HCT116 (cell line): ENCODE measurements at regions not wholly inside any gene's neighbourhood (a gene's known extent, or its start where the extent isn't known, plus 50 kb on each side); places are given as distances from the start of the nearest gene placed in this dataset.

Experiments
- ATAC-seq: fragments of 200-7000 bp; cut with Tn5 transposase; 2 replicates; pipeline ENCODE4 v1.9.1; 2020; ENCODE audit warnings: mild to moderate bottlenecking, moderate library complexity
- BruUV-seq: library from RNA; stranded (reverse); fragments of 400-500 nt; replicated peaks from 2 replicates; lab custom pipeline; 2021; lab: Mats Ljungman, UMichigan
- CTCF ChIA-PET: fragments of 300-600 bp; sonication (Branson Sonifier 250); formaldehyde crosslinking; loops from one replicate; lab custom pipeline; 2021; ENCODE audit warnings: antibody characterized with exemption; lab: Charles Lee
- POLR2A ChIA-PET: fragments of 300-600, 350-600 bp; sonication (Branson Sonifier 250); formaldehyde crosslinking; loops from one replicate; lab custom pipeline; 2021; ENCODE audit warnings: antibody characterized with exemption; lab: Charles Lee
- RAD21 ChIA-PET, 2 experiments: fragments of 300-600 bp; sonication (Branson Sonifier 250); formaldehyde crosslinking; loops; one replicate each; lab custom pipeline; 2023; ENCODE audit warnings: low total read pairs in 2 of 2; ENCODE audit not compliant: uncharacterized antibody in 2 of 2, unreplicated experiment in 2 of 2, low non-redundant PET in 1 of 2; lab: Charles Lee
- DNase-seq: peaks from one replicate; pipeline ENCODE4 v3.0.0-alpha.2; 2010; ENCODE audit warnings: low read depth, low spot score
- H2AFZ ChIP-seq: fragments of 200-600 bp; shearing (Covaris generic), sonication (generic); 2 replicates; pipeline ENCODE4 v1.6.1; 2017; ENCODE audit warnings: low read depth, mixed run types, mixed read lengths, antibody characterized with exemption, low read length; ENCODE audit not compliant: poor library complexity, severe bottlenecking
- H3K27ac ChIP-seq: 2 replicates; pipeline ENCODE4 v1.5.1; 2012; ENCODE audit warnings: low read depth, low read length
- H3K27me3 ChIP-seq: fragments of 200-600 bp; sonication (generic); 2 replicates; pipeline ENCODE4 v1.6.1; 2016; ENCODE audit warnings: mixed run types, low read length, mixed read lengths; ENCODE audit not compliant: insufficient read depth
- H3K36me3 ChIP-seq, 2 experiments: fragments of 200-500 bp in 1 of 2; fragments of 200-600 bp in 1 of 2; sonication (Bioruptor generic) in 1 of 2; sonication (generic) in 1 of 2; 2 replicates each; pipeline versions ENCODE4 v1.5.1 to v1.6.1; 2014 to 2016; ENCODE audit warnings: low read length in 2 of 2, inconsistent platforms in 1 of 2, mixed read lengths in 1 of 2, mixed run types in 1 of 2; ENCODE audit not compliant: insufficient read depth in 2 of 2, control insufficient read depth in 1 of 2
- H3K4me1 ChIP-seq, 2 experiments: fragments of 200-600 bp in 1 of 2; sonication (generic) in 1 of 2; 2 replicates each; pipeline versions ENCODE4 v1.5.1 to v1.6.1; 2012 to 2017; ENCODE audit warnings: low read length in 2 of 2, inconsistent platforms in 1 of 2, mild to moderate bottlenecking in 1 of 2, mixed read lengths in 1 of 2, mixed run types in 1 of 2, moderate library complexity in 1 of 2; ENCODE audit not compliant: insufficient read depth in 2 of 2, control insufficient read depth in 1 of 2
- H3K4me2 ChIP-seq: fragments of 200-600 bp; sonication (generic); 2 replicates; pipeline ENCODE4 v1.6.1; 2017; ENCODE audit warnings: mixed run types, low read length, mixed read lengths
- H3K4me3 ChIP-seq, 2 experiments: fragments of 200-600 bp in 1 of 2; sonication (generic) in 1 of 2; replicated peaks in 1 of 2; 2 replicates each; pipeline ENCODE4 v1.5.1; 2011 to 2016; ENCODE audit warnings: low read length in 2 of 2, control low read depth in 1 of 2, low read depth in 1 of 2, mild to moderate bottlenecking in 1 of 2, mixed read lengths in 1 of 2, mixed run types in 1 of 2
- H3K79me2 ChIP-seq: fragments of 200-600 bp; sonication (generic); 2 replicates; pipeline ENCODE4 v1.6.1; 2017; ENCODE audit warnings: mild to moderate bottlenecking, mixed run types, low read length, moderate library complexity, mixed read lengths; ENCODE audit not compliant: insufficient read depth
- H3K9ac ChIP-seq: fragments of 200-600 bp; sonication (generic); 2 replicates; pipeline ENCODE4 v1.6.1; 2016; ENCODE audit warnings: low read length, mixed read lengths
- H3K9me2 ChIP-seq: fragments of 200-600 bp; sonication (generic), shearing (Covaris generic); 2 replicates; pipeline ENCODE4 v1.6.1; 2017; ENCODE audit warnings: mixed run types, mild to moderate bottlenecking, moderate library complexity; ENCODE audit not compliant: insufficient read depth
- H3K9me3 ChIP-seq, 2 experiments: fragments of 200-500 bp in 1 of 2; fragments of 200-600 bp in 1 of 2; sonication (Bioruptor generic) in 1 of 2; sonication (generic) in 1 of 2; 2 replicates each; pipeline ENCODE4 v1.6.1; 2014 to 2017; ENCODE audit warnings: low read length in 2 of 2, mixed read lengths in 2 of 2, inconsistent platforms in 1 of 2, low read depth in 1 of 2, mild to moderate bottlenecking in 1 of 2, mixed run types in 1 of 2, moderate library complexity in 1 of 2; ENCODE audit not compliant: control insufficient read depth in 1 of 2, insufficient read depth in 1 of 2
- H4K20me1 ChIP-seq: fragments of 200-600 bp; sonication (generic), shearing (Covaris generic); 2 replicates; pipeline ENCODE4 v1.6.1; 2017; ENCODE audit warnings: mixed run types, mild to moderate bottlenecking, moderate library complexity; ENCODE audit not compliant: insufficient read depth
- EGR1 ChIP-seq: IDR thresholded peaks from 2 replicates; pipeline ENCODE4 v1.6.1; 2012; ENCODE audit warnings: low read depth
- RAD21 ChIP-seq: IDR thresholded peaks from 2 replicates; pipeline ENCODE4 v1.6.1; 2012; ENCODE audit warnings: low read depth, mild to moderate bottlenecking
- TCF7L2 ChIP-seq: IDR thresholded peaks from 2 replicates; pipeline ENCODE4 v1.7.0; 2011; ENCODE audit warnings: borderline replicate concordance, inconsistent platforms; ENCODE audit not compliant: insufficient read depth, insufficient read length; ENCODE audit errors: extremely low read depth
- ZFX ChIP-seq: fragments of 450-650 bp; IDR thresholded peaks from 2 replicates; pipeline ENCODE4 v1.6.1; 2017
- intact Hi-C: fragments of 100-400 bp; cut with micrococcal nuclease; formaldehyde crosslinking; loops from 2 replicates; pipeline ENCODE4 v1.10.0; 2022
- TF ChIP-seq, protein P1 (sequence below), 3 experiments: fragments of 200-600 bp in 1 of 3; sonication (generic) in 1 of 3; IDR thresholded peaks in 2 of 3; conservative IDR thresholded peaks in 1 of 3; 2 replicates each; pipeline ENCODE4 v1.5.1; 2012 to 2017; ENCODE audit warnings: low read depth in 2 of 3, low read length in 2 of 3, antibody characterized with exemption in 1 of 3, borderline replicate concordance in 1 of 3, control low read depth in 1 of 3, mild to moderate bottlenecking in 1 of 3, mixed read lengths in 1 of 3, mixed run types in 1 of 3, moderate library complexity in 1 of 3; ENCODE audit not compliant: insufficient read depth in 1 of 3

DNA sequence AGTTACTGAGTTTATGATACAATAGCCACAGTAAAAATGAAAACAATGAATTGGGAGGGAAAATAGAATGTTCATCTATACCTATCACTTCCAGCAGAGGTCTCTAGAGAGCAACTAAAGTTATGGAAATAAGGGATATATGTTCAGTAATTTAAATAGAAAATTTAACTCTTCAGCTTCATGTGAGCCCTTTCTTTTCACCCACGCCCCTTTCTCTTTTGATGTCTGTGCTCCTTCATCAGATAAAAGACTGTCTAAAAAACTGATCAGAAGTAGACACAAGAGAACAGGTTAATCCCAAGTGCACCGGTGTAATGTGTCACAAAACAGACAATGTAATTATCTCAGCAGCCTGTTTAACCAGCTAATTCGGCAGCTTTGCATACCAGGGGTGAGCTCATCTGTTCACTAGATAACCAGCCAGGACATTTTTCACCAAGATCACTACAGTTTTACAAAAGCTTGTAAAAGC lies 238.5 kb upstream of the ERBB4 start:
- ChIA-PET CTCF (interaction anchor here (0.7 to 1.8 kb wide), 3 partner anchors 27 to 377 kb away, joined by 3 to 12 read pairs (median 10); no protein-coding TSS in a partner anchor), RAD21 (no interaction called here), POLR2A (no interaction called here)
- no peak overlapping the region for H3K4me2 ChIP-seq
- H2AFZ ChIP-seq = peak overlapping the region; percentile 91
- no peaks in the 10 kb centered on the region for H3K4me1 ChIP-seq
- H4K20me1 ChIP-seq = no peaks in the 10 kb centered on the region
- no TSS peak for BruUV-seq
- intact Hi-C loops = loop anchor here (1.0 kb wide), 1 partner anchor 376 kb away; no protein-coding TSS in a partner anchor
- no peak overlapping the region for H3K4me3 ChIP-seq
- peak; percentile 63 for ATAC-seq
- DNase-seq = peak; percentile 6
- no peaks in the 10 kb centered on the region for H3K9me3 ChIP-seq
- no peaks in the 10 kb centered on the region for H3K36me3 ChIP-seq
- no peaks in the 10 kb centered on the region for H3K79me2 ChIP-seq
- H3K27ac ChIP-seq = no peak overlapping the region
- peak; percentile 58 for TF ChIP-seq RAD21
- TF ChIP-seq, protein P1, sequence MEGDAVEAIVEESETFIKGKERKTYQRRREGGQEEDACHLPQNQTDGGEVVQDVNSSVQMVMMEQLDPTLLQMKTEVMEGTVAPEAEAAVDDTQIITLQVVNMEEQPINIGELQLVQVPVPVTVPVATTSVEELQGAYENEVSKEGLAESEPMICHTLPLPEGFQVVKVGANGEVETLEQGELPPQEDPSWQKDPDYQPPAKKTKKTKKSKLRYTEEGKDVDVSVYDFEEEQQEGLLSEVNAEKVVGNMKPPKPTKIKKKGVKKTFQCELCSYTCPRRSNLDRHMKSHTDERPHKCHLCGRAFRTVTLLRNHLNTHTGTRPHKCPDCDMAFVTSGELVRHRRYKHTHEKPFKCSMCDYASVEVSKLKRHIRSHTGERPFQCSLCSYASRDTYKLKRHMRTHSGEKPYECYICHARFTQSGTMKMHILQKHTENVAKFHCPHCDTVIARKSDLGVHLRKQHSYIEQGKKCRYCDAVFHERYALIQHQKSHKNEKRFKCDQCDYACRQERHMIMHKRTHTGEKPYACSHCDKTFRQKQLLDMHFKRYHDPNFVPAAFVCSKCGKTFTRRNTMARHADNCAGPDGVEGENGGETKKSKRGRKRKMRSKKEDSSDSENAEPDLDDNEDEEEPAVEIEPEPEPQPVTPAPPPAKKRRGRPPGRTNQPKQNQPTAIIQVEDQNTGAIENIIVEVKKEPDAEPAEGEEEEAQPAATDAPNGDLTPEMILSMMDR (IDR thresholded peaks at IDR 0.05 in 2 of 3, conservative IDR thresholded peaks at IDR 0.05 in 1 of 3; ENCODE audit: borderline replicate concordance in 1 of 3, insufficient read depth in 1 of 3, low read depth in 2 of 3, low read length in 2 of 3) = peak; percentile 38 to 59 (median 40); a peak in 5 of 6 replicates
- TF ChIP-seq ZFX = no peak
- no peak for TF ChIP-seq TCF7L2
- no peaks in the 10 kb centered on the region for H3K27me3 ChIP-seq
- H3K9me2 ChIP-seq = no peaks in the 10 kb centered on the region; the same call in 1 of the 2 replicates
- no peak overlapping the region for H3K9ac ChIP-seq

DNA sequence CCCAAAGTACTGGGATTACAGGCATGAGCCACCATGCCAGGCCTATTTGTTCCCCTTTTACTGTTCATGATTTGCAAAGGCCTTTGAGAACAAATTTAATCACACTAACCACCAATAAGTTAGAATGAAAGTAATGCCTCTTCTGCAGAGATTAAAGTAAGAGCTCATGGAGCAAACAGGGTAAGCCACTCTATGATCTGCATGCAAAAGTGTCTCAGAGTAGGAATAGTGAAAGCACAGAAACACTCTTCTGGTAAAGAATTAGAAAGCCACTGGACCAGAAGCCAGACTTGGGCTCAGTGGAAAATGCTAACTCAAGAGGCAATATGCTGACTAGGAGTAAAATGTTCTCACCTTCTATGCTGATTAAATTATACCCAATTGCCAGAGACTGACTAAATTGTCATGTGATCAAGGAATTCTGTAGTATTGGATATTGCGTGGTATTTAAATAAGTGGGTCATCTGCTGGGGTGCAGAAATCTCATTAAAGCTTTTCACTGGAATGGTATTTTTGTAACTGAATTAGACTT lies 235.3 kb upstream of the ERBB4 start:
- ChIA-PET CTCF (interaction anchor here (0.9 kb wide), 1 partner anchor 116 kb away, joined by 3 read pairs; no protein-coding TSS in a partner anchor), POLR2A (no interaction called here), RAD21 (no interaction called here)
- H3K27me3 ChIP-seq = no peaks in the 10 kb centered on the region
- no peaks in the 10 kb centered on the region for H4K20me1 ChIP-seq
- H3K9me2 ChIP-seq = no peaks in the 10 kb centered on the region
- intact Hi-C loops = no loop called here
- no peak overlapping the region for H3K9ac ChIP-seq
- H3K4me3 ChIP-seq = no peak overlapping the region
- H2AFZ ChIP-seq = no peak overlapping the region
- H3K36me3 ChIP-seq = no peaks in the 10 kb centered on the region
- no peaks in the 10 kb centered on the region for H3K79me2 ChIP-seq
- no peak overlapping the region for H3K4me2 ChIP-seq
- H3K4me1 ChIP-seq = no peaks in the 10 kb centered on the region
- ATAC-seq (no peak), DNase-seq (no peak)
- BruUV-seq = no TSS peak
- H3K9me3 ChIP-seq = no peaks in the 10 kb centered on the region
- no peak for TF ChIP-seq EGR1
- H3K27ac ChIP-seq = no peak overlapping the region
